ENCODE measurements at regions not wholly inside any gene's neighbourhood (a gene's known extent, or its start where the extent isn't known, plus 50 kb on each side); places are given as distances from the start of the nearest gene placed in this dataset.

GRCh38 chr2:72033636-72034035 is 114.0 kb downstream of the CYP26B1 start:
- no peak for TF ChIP-seq POLR2A (IDR thresholded peaks at IDR 0.05; ENCODE audit: low read depth, low read length)
- no peak for TF ChIP-seq POLR2AphosphoS5 (IDR thresholded peaks at IDR 0.05; ENCODE audit: low read depth, low read length)
- no peak for TF ChIP-seq TAF1 (IDR thresholded peaks at IDR 0.05; ENCODE audit: borderline replicate concordance, low read depth, low read length)
